GM12873 (cell line): ENCODE measurements at regions not wholly inside any gene's neighbourhood (a gene's known extent, or its start where the extent isn't known, plus 50 kb on each side); places are given as distances from the start of the nearest gene placed in this dataset.

Experiments used
- CTCF ChIP-seq: IDR thresholded peaks from 2 replicates; pipeline ENCODE4 v1.5.1; 2012; ENCODE audit warnings: low read depth, mild to moderate bottlenecking, moderate library complexity, low read length, control low read depth; ENCODE audit not compliant: insufficient read depth; ENCODE audit errors: missing control alignments

GRCh38 chr1:96183928-96184327 is 537.7 kb upstream of the PTBP2 start:
- no peak for TF ChIP-seq CTCF

- no peak for TF ChIP-seq CTCF
These were observed 536.4 kb upstream of the PTBP2 start for GRCh38 chr1:96185181-96185580.

GRCh38 chr1:96187020-96187419 is 534.6 kb upstream of the PTBP2 start:
- no peak for TF ChIP-seq CTCF

GRCh38 chr1:96191165-96191564 is 530.4 kb upstream of the PTBP2 start:
- TF ChIP-seq CTCF, result no peak

GRCh38 chr1:96206451-96206850 is 515.1 kb upstream of the PTBP2 start:
- no peak for TF ChIP-seq CTCF

- no peak for TF ChIP-seq CTCF
These were observed 513.6 kb upstream of the PTBP2 start for GRCh38 chr1:96207936-96208335.

- TF ChIP-seq CTCF, result no peak
These were observed 513.2 kb upstream of the PTBP2 start for GRCh38 chr1:96208428-96208827.
